ENCODE measurements at regions not wholly inside any gene's neighbourhood (a gene's known extent, or its start where the extent isn't known, plus 50 kb on each side); places are given as distances from the start of the nearest gene placed in this dataset.

DNA sequence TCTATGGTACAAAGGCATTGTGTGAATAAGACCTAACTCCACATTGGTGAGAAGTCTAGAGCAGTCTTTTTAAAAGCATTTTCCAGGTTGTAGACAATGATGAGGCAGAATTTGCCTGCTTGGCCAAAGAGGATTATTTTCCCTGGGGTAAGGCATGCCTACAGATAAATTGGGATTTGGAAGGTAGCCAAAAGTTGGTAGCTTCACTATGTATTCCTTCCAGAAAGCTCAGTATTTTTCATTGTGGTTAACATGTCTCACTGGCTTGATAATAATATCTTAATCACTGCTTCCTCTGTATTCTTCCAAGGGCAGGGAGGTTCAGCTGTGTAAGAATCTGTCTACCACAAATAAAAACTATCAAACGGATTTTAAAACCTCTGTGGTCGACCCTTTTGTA is 590.8 kb upstream of the PRMT6 start:
- H3K9me2 ChIP-seq (replicated peaks; ENCODE audit: low read depth, low read length): no peaks in the 10 kb centered on the region
- no peaks in the 10 kb centered on the region for H3K36me3 ChIP-seq (ENCODE audit: insufficient read depth, low read length)
- no peak for TF ChIP-seq EZH2phosphoT487 (IDR thresholded peaks at IDR 0.05; ENCODE audit: borderline replicate concordance)
- TF ChIP-seq, protein P1, sequence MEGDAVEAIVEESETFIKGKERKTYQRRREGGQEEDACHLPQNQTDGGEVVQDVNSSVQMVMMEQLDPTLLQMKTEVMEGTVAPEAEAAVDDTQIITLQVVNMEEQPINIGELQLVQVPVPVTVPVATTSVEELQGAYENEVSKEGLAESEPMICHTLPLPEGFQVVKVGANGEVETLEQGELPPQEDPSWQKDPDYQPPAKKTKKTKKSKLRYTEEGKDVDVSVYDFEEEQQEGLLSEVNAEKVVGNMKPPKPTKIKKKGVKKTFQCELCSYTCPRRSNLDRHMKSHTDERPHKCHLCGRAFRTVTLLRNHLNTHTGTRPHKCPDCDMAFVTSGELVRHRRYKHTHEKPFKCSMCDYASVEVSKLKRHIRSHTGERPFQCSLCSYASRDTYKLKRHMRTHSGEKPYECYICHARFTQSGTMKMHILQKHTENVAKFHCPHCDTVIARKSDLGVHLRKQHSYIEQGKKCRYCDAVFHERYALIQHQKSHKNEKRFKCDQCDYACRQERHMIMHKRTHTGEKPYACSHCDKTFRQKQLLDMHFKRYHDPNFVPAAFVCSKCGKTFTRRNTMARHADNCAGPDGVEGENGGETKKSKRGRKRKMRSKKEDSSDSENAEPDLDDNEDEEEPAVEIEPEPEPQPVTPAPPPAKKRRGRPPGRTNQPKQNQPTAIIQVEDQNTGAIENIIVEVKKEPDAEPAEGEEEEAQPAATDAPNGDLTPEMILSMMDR (conservative IDR thresholded peaks at IDR 0.05; ENCODE audit: low read length): no peak
- no peak overlapping the region for H3K4me3 ChIP-seq (ENCODE audit: low read length, poor library complexity, severe bottlenecking)
- no peaks in the 10 kb centered on the region for H3K27me3 ChIP-seq (ENCODE audit: insufficient read depth, low read length, poor library complexity, severe bottlenecking)
- H3F3A ChIP-seq (ENCODE audit: low read depth): no peaks in the 10 kb centered on the region
- H3K79me2 ChIP-seq (ENCODE audit: insufficient read depth, low read length): no peaks in the 10 kb centered on the region
- H3K4me2 ChIP-seq (ENCODE audit: low read depth, low read length, poor library complexity, severe bottlenecking): no peak overlapping the region
- no peaks in the 10 kb centered on the region for H4K20me1 ChIP-seq (ENCODE audit: insufficient read depth, low read length, poor library complexity, severe bottlenecking)
- no peaks in the 10 kb centered on the region for H3K4me1 ChIP-seq (ENCODE audit: insufficient read depth, low read length, poor library complexity, severe bottlenecking)
- H2AFZ ChIP-seq (ENCODE audit: low read length): no peak overlapping the region
- no peaks in the 10 kb centered on the region for H3K9me3 ChIP-seq (ENCODE audit: insufficient read depth, low read depth, low read length)
- H3K9ac ChIP-seq (ENCODE audit: low read depth, low read length, poor library complexity, severe bottlenecking): no peak overlapping the region

DNA sequence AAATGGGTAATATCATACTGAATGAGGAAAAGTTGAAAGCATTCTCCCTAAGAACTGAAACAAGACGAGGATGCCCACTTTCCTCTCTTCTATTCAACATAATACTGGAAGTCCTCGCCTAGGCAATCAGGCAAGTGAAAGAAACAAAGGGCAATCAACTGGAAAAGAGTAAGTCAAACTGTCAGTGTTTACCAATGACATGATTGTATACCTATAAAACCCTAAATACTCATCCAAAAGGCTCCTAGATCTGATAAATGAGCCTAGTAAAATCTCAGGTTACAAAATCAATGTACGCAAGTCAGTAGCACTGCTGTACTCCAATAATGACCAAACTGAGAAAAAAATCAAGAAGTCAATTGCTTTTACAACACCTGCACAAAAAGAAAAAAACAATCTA is 575.8 kb upstream of the PRMT6 start:
- H3K9me3 ChIP-seq (ENCODE audit: insufficient read depth, low read depth, low read length): no peaks in the 10 kb centered on the region
- no peak overlapping the region for H3K4me3 ChIP-seq (ENCODE audit: low read length, poor library complexity, severe bottlenecking)
- H3K9ac ChIP-seq (ENCODE audit: low read depth, low read length, poor library complexity, severe bottlenecking): no peak overlapping the region
- no peaks in the 10 kb centered on the region for H3F3A ChIP-seq (ENCODE audit: low read depth)
- no peaks in the 10 kb centered on the region for H3K79me2 ChIP-seq (ENCODE audit: insufficient read depth, low read length)
- H3K27me3 ChIP-seq (ENCODE audit: insufficient read depth, low read length, poor library complexity, severe bottlenecking): no peaks in the 10 kb centered on the region
- H2AFZ ChIP-seq (ENCODE audit: low read length): no peak overlapping the region
- no peaks in the 10 kb centered on the region for H3K4me1 ChIP-seq (ENCODE audit: insufficient read depth, low read length, poor library complexity, severe bottlenecking)
- H3K36me3 ChIP-seq (ENCODE audit: insufficient read depth, low read length): no peaks in the 10 kb centered on the region
- no peak overlapping the region for H3K4me2 ChIP-seq (ENCODE audit: low read depth, low read length, poor library complexity, severe bottlenecking)
- TF ChIP-seq, protein P1 (conservative IDR thresholded peaks at IDR 0.05; ENCODE audit: low read length): no peak
- no peak for TF ChIP-seq EZH2phosphoT487 (IDR thresholded peaks at IDR 0.05; ENCODE audit: borderline replicate concordance)
- no peaks in the 10 kb centered on the region for H4K20me1 ChIP-seq (ENCODE audit: insufficient read depth, low read length, poor library complexity, severe bottlenecking)
- H3K9me2 ChIP-seq (replicated peaks; ENCODE audit: low read depth, low read length): no peaks in the 10 kb centered on the region

DNA sequence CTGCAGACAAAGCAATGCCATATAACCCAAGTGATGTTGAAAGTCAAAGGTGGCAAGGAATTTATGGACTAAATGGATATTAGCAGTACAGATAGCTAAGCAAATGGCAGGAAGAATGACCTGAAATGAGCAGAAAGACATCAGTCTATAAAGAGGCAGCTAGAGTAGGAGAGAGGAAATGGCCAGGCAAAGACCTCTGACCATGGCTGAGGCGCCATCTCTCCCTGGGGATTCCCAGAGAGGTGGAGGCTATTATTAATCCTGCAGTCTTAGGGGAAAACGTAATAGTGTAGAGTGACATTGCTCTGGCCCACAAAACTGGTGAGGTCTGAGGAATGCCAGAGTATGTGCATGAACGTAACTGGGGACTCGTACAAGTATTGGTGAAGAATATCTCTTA is 563.6 kb upstream of the PRMT6 start:
- Histone ChIP-seq H3K27me3 (ENCODE audit: insufficient read depth, low read length, poor library complexity, severe bottlenecking) (no peaks in the 10 kb centered on the region), H3F3A (ENCODE audit: low read depth) (no peaks in the 10 kb centered on the region), H3K4me2 (ENCODE audit: low read depth, low read length, poor library complexity, severe bottlenecking) (no peak overlapping the region), H2AFZ (ENCODE audit: low read length) (no peak overlapping the region), H3K9me2 (replicated peaks; ENCODE audit: low read depth, low read length) (no peaks in the 10 kb centered on the region), H3K9ac (ENCODE audit: low read depth, low read length, poor library complexity, severe bottlenecking) (no peak overlapping the region), H3K4me3 (ENCODE audit: low read length, poor library complexity, severe bottlenecking) (no peak overlapping the region), H3K9me3 (ENCODE audit: insufficient read depth, low read depth, low read length) (no peaks in the 10 kb centered on the region), H3K36me3 (ENCODE audit: insufficient read depth, low read length) (no peaks in the 10 kb centered on the region), H3K4me1 (ENCODE audit: insufficient read depth, low read length, poor library complexity, severe bottlenecking) (no peaks in the 10 kb centered on the region), H3K79me2 (ENCODE audit: insufficient read depth, low read length) (no peaks in the 10 kb centered on the region), H4K20me1 (ENCODE audit: insufficient read depth, low read length, poor library complexity, severe bottlenecking) (no peaks in the 10 kb centered on the region)
- TF ChIP-seq, protein P1 (conservative IDR thresholded peaks at IDR 0.05; ENCODE audit: low read length): no peak
- TF ChIP-seq EZH2phosphoT487 (IDR thresholded peaks at IDR 0.05; ENCODE audit: borderline replicate concordance): no peak
